HEK293 (cell line): ENCODE measurements at regions not wholly inside any gene's neighbourhood (a gene's known extent, or its start where the extent isn't known, plus 50 kb on each side); places are given as distances from the start of the nearest gene placed in this dataset.
A peak's percentile ranks its signal among the peaks of the same experiment; 100 is the strongest.

Source experiments
- CTCF ChIA-PET: fragments of 350-600 bp; formaldehyde crosslinking; extraction: SDS; loops from one replicate; lab custom pipeline; 2021; ENCODE audit warnings: antibody characterized with exemption; lab: Yijun Ruan, JAX
- POLR2A ChIA-PET: fragments of 300-600 bp; formaldehyde crosslinking; extraction: SDS; loops from one replicate; lab custom pipeline; 2020; ENCODE audit warnings: antibody characterized with exemption, inconsistent platforms; lab: Yijun Ruan, JAX
- H3K27ac ChIP-seq: fragments of 200-500 bp; sonication (Bioruptor generic); 2 replicates; pipeline ENCODE4 v1.5.1; 2014; ENCODE audit warnings: low read depth, low read length, control low read depth, inconsistent platforms; ENCODE audit errors: extremely low read depth
- H3K36me3 ChIP-seq, 2 experiments: fragments of 200-500 bp in 1 of 2; sonication (Bioruptor generic) in 1 of 2; 1 replicate in 1 of 2; 2 replicates in 1 of 2; pipeline ENCODE4 v1.5.1; 2014 to 2017; ENCODE audit warnings: inconsistent platforms in 2 of 2, low read length in 2 of 2; ENCODE audit not compliant: control insufficient read depth in 2 of 2, insufficient read depth in 1 of 2
- H3K4me1 ChIP-seq: fragments of 200-500 bp; sonication (Bioruptor generic); 2 replicates; pipeline ENCODE4 v1.5.1; 2014; ENCODE audit warnings: mild to moderate bottlenecking, low read length, inconsistent platforms; ENCODE audit not compliant: control insufficient read depth, insufficient read depth
- H3K4me3 ChIP-seq: 2 replicates; pipeline ENCODE4 v1.5.1; 2011; ENCODE audit warnings: low read depth, mild to moderate bottlenecking, control low read depth, low read length, moderate library complexity
- H3K9me3 ChIP-seq: fragments of 200-500 bp; sonication (Bioruptor generic); 2 replicates; pipeline ENCODE4 v1.5.1; 2014; ENCODE audit warnings: low read depth, low read length, inconsistent platforms; ENCODE audit not compliant: control insufficient read depth, insufficient read depth
- EGR2 ChIP-seq: fragments of 450-650 bp; formaldehyde crosslinking; IDR thresholded peaks from 2 replicates; pipeline ENCODE4 v1.5.1; 2016; ENCODE audit warnings: low read depth, missing biosample characterization, missing genetic modification characterization
- INSM2 ChIP-seq: fragments of 450-650 bp; formaldehyde crosslinking; IDR thresholded peaks from 2 replicates; pipeline ENCODE4 v1.5.1; 2016; ENCODE audit warnings: missing biosample characterization, missing genetic modification characterization
- KLF1 ChIP-seq: fragments of 450-650 bp; formaldehyde crosslinking; IDR thresholded peaks from 2 replicates; pipeline ENCODE4 v1.5.1; 2016; ENCODE audit warnings: missing biosample characterization, missing genetic modification characterization
- KLF17 ChIP-seq: fragments of 450-650 bp; formaldehyde crosslinking; IDR thresholded peaks from 2 replicates; pipeline ENCODE4 v1.5.1; 2016; ENCODE audit warnings: missing biosample characterization, missing genetic modification characterization
- KLF8 ChIP-seq: fragments of 450-650 bp; formaldehyde crosslinking; IDR thresholded peaks from 2 replicates; pipeline ENCODE4 v1.5.1; 2016; ENCODE audit warnings: missing biosample characterization, missing genetic modification characterization
- REPIN1 ChIP-seq: fragments of 450-650 bp; formaldehyde crosslinking; IDR thresholded peaks from 2 replicates; pipeline ENCODE4 v1.5.1; 2017; ENCODE audit warnings: missing biosample characterization, missing genetic modification characterization, low read depth
- SETDB1 ChIP-seq: IDR thresholded peaks from one replicate; pipeline ENCODE4 v1.6.1; 2017; ENCODE audit warnings: mild to moderate bottlenecking, low read length, moderate library complexity, mixed read lengths; ENCODE audit not compliant: insufficient read length
- SP2 ChIP-seq: fragments of 450-650 bp; formaldehyde crosslinking; IDR thresholded peaks from 2 replicates; pipeline ENCODE4 v1.5.1; 2016; ENCODE audit warnings: missing biosample characterization, missing genetic modification characterization
- TRIM28 ChIP-seq: IDR thresholded peaks from 2 replicates; pipeline ENCODE4 v1.6.1; 2011; ENCODE audit warnings: low read length, control low read depth, borderline replicate concordance
- ZFHX2 ChIP-seq: fragments of 450-650 bp; formaldehyde crosslinking; conservative IDR thresholded peaks from 2 replicates; pipeline ENCODE4 v1.5.1; 2016; ENCODE audit warnings: missing biosample characterization, missing genetic modification characterization
- ZNF10 ChIP-seq: fragments of 450-650 bp; formaldehyde crosslinking; IDR thresholded peaks from 2 replicates; pipeline ENCODE4 v1.5.1; 2017; ENCODE audit warnings: missing biosample characterization, missing genetic modification characterization
- ZNF169 ChIP-seq: fragments of 450-650 bp; formaldehyde crosslinking; IDR thresholded peaks from 2 replicates; pipeline ENCODE4 v1.5.1; 2016; ENCODE audit warnings: missing biosample characterization, missing genetic modification characterization
- ZNF175 ChIP-seq: fragments of 450-650 bp; formaldehyde crosslinking; IDR thresholded peaks from 2 replicates; pipeline ENCODE4 v1.5.1; 2016; ENCODE audit warnings: missing biosample characterization, missing genetic modification characterization
- ZNF211 ChIP-seq: fragments of 450-650 bp; formaldehyde crosslinking; IDR thresholded peaks from 2 replicates; pipeline ENCODE4 v1.5.1; 2016; ENCODE audit warnings: low read depth, missing biosample characterization, missing genetic modification characterization
- ZNF248 ChIP-seq: fragments of 450-650 bp; formaldehyde crosslinking; IDR thresholded peaks from 2 replicates; pipeline ENCODE4 v1.5.1; 2017; ENCODE audit warnings: missing biosample characterization, missing genetic modification characterization
- ZNF354C ChIP-seq: fragments of 450-650 bp; formaldehyde crosslinking; IDR thresholded peaks from 2 replicates; pipeline ENCODE4 v1.5.1; 2016; ENCODE audit warnings: missing biosample characterization, missing genetic modification characterization, low read depth, borderline replicate concordance
- ZNF366 ChIP-seq: fragments of 450-650 bp; formaldehyde crosslinking; conservative IDR thresholded peaks from 2 replicates; pipeline ENCODE4 v1.5.1; 2016; ENCODE audit warnings: missing biosample characterization, missing genetic modification characterization
- ZNF416 ChIP-seq: fragments of 450-650 bp; formaldehyde crosslinking; IDR thresholded peaks from 2 replicates; pipeline ENCODE4 v1.5.1; 2016; ENCODE audit warnings: missing biosample characterization, missing genetic modification characterization
- ZNF510 ChIP-seq: fragments of 450-650 bp; formaldehyde crosslinking; IDR thresholded peaks from 2 replicates; pipeline ENCODE4 v1.5.1; 2018; ENCODE audit warnings: mild to moderate bottlenecking, missing genetic modification characterization, missing biosample characterization; ENCODE audit not compliant: insufficient replicate concordance
- ZNF530 ChIP-seq: fragments of 450-650 bp; formaldehyde crosslinking; IDR thresholded peaks from 2 replicates; pipeline ENCODE4 v1.5.1; 2016; ENCODE audit warnings: low read depth, missing biosample characterization, missing genetic modification characterization
- ZNF548 ChIP-seq: fragments of 450-650 bp; formaldehyde crosslinking; IDR thresholded peaks from 2 replicates; pipeline ENCODE4 v1.5.1; 2016; ENCODE audit warnings: missing biosample characterization, missing genetic modification characterization
- ZNF677 ChIP-seq: fragments of 450-650 bp; IDR thresholded peaks from 2 replicates; pipeline ENCODE4 v1.5.0; 2018; ENCODE audit warnings: missing biosample characterization, mild to moderate bottlenecking, missing genetic modification characterization, moderate library complexity
- ZNF704 ChIP-seq: fragments of 450-650 bp; formaldehyde crosslinking; IDR thresholded peaks from 2 replicates; pipeline ENCODE4 v1.5.1; 2016; ENCODE audit warnings: missing biosample characterization, missing genetic modification characterization

GRCh38 chr4:160175064-160175643 lies 1072.3 kb downstream of the RAPGEF2 start:
- Histone ChIP-seq H3K27ac (no peak overlapping the region), H3K4me1 (no peaks in the 10 kb centered on the region), H3K36me3 (no peaks in the 10 kb centered on the region), H3K9me3 (no peaks in the 10 kb centered on the region), H3K4me3 (no peak overlapping the region)
- ChIA-PET CTCF (interaction anchor here (0.6 kb wide), 1 partner anchor 410 kb away, joined by 3 read pairs; no protein-coding TSS in a partner anchor), POLR2A (no interaction called here)
- TF ChIP-seq ZNF354C (tag by site-specific recombination): no peak
- TF ChIP-seq ZNF366 (tag by site-specific recombination): no peak
- TF ChIP-seq KLF17 (tag by site-specific recombination): no peak
- no peak for TF ChIP-seq ZNF175 (tag by site-specific recombination)
- peak; percentile 35; the same call in 1 of the 2 replicates for TF ChIP-seq ZFHX2
- no peak for TF ChIP-seq TRIM28
- TF ChIP-seq KLF8: no peak
- TF ChIP-seq ZNF530: no peak
- TF ChIP-seq EGR2 (tag by site-specific recombination): peak; percentile 49; the same call in 1 of the 2 replicates

GRCh38 chr4:160180211-160180610 lies 1077.3 kb downstream of the RAPGEF2 start:
- H3K4me3 ChIP-seq: no peak overlapping the region
- no peaks in the 10 kb centered on the region for H3K36me3 ChIP-seq
- ChIA-PET POLR2A (no interaction called here), CTCF (no interaction called here)
- H3K27ac ChIP-seq: no peak overlapping the region
- TF ChIP-seq ZNF248 (tag by site-specific recombination) (no peak), KLF1 (tag by site-specific recombination) (no peak), INSM2 (no peak), ZNF677 (tag by site-specific recombination) (no peak), ZNF169 (no peak), ZNF10 (tag by site-specific recombination) (no peak), ZNF416 (tag by site-specific recombination) (no peak), ZNF704 (tag by site-specific recombination) (no peak), ZNF510 (tag by site-specific recombination) (no peak)
- H3K4me1 ChIP-seq: no peaks in the 10 kb centered on the region
- no peaks in the 10 kb centered on the region for H3K9me3 ChIP-seq

- Histone ChIP-seq H3K4me1 (no peaks in the 10 kb centered on the region), H3K27ac (no peak overlapping the region), H3K9me3 (no peaks in the 10 kb centered on the region), H3K36me3 (no peaks in the 10 kb centered on the region), H3K4me3 (no peak overlapping the region)
- CTCF ChIA-PET: no interaction called here
- POLR2A ChIA-PET: no interaction called here
- TF ChIP-seq ZNF211 (no peak), SP2 (tag by site-specific recombination) (no peak), SETDB1 (no peak), REPIN1 (tag by site-specific recombination) (no peak), ZNF548 (tag by site-specific recombination) (no peak)
These were observed 1079.8 kb downstream of the RAPGEF2 start for GRCh38 chr4:160182727-160183126.
